ENCODE measurements at regions not wholly inside any gene's neighbourhood (a gene's known extent, or its start where the extent isn't known, plus 50 kb on each side); places are given as distances from the start of the nearest gene placed in this dataset.

- H3K4me1 Mint-ChIP-seq = no peaks in the 10 kb centered on the region
- H3K36me3 Mint-ChIP-seq = no peaks in the 10 kb centered on the region
- ATAC-seq (ENCODE audit: low read depth) (no peak), DNase-seq (no peak)
- no peaks in the 10 kb centered on the region for H3K27me3 Mint-ChIP-seq
- peaks cover 2% of the 10 kb centered on the region for H3K9me3 Mint-ChIP-seq
- POLR2A ChIA-PET = no interaction called here
- H3K27ac Mint-ChIP-seq = no peak overlapping the region
- no peak overlapping the region for H3K4me3 Mint-ChIP-seq
Observed at GRCh38 chr12:17695495-17695894, 394.5 kb downstream of the RERGL start.

GRCh38 chr12:17691369-17691768 lies 398.6 kb downstream of the RERGL start:
- H3K36me3 Mint-ChIP-seq = no peaks in the 10 kb centered on the region
- H3K4me3 Mint-ChIP-seq = no peak overlapping the region
- peaks cover 5% of the 10 kb centered on the region for H3K9me3 Mint-ChIP-seq
- no peaks in the 10 kb centered on the region for H3K4me1 Mint-ChIP-seq
- H3K27me3 Mint-ChIP-seq = no peaks in the 10 kb centered on the region
- H3K27ac Mint-ChIP-seq = no peak overlapping the region
- DNase-seq (no peak), ATAC-seq (ENCODE audit: low read depth) (no peak)
- POLR2A ChIA-PET = no interaction called here

- no peak for ATAC-seq (ENCODE audit: low read depth)
- no peak overlapping the region for H3K4me3 Mint-ChIP-seq
Observed at GRCh38 chr12:17680220-17680619, 409.8 kb downstream of the RERGL start.

GRCh38 chr12:17666641-17667324 lies 423.2 kb downstream of the RERGL start:
- Mint-ChIP-seq H3K9me3 (peaks cover 5% of the 10 kb centered on the region), H3K27ac (no peak overlapping the region), H3K36me3 (no peaks in the 10 kb centered on the region), H3K27me3 (no peaks in the 10 kb centered on the region), H3K4me3 (no peak overlapping the region), H3K4me1 (no peaks in the 10 kb centered on the region)
- POLR2A ChIA-PET = no interaction called here
- ATAC-seq (ENCODE audit: low read depth) (no peak), DNase-seq (no peak)

More at GRCh38 chr12:17680220-17680619, 409.8 kb downstream of the RERGL start:
- POLR2A ChIA-PET = no interaction called here
- no peaks in the 10 kb centered on the region for H3K27me3 Mint-ChIP-seq
- DNase-seq = no peak
- H3K27ac Mint-ChIP-seq = no peak overlapping the region
- peaks cover 10% of the 10 kb centered on the region for H3K9me3 Mint-ChIP-seq
- H3K4me1 Mint-ChIP-seq = no peaks in the 10 kb centered on the region
- no peaks in the 10 kb centered on the region for H3K36me3 Mint-ChIP-seq

- no peaks in the 10 kb centered on the region for H3K4me1 Mint-ChIP-seq
- no peak for DNase-seq
- H3K27ac Mint-ChIP-seq = no peak overlapping the region
- POLR2A ChIA-PET = no interaction called here
- no peaks in the 10 kb centered on the region for H3K27me3 Mint-ChIP-seq
- no peaks in the 10 kb centered on the region for H3K36me3 Mint-ChIP-seq
- peaks cover 5% of the 10 kb centered on the region for H3K9me3 Mint-ChIP-seq
- no peak overlapping the region for H3K4me3 Mint-ChIP-seq
- ATAC-seq (ENCODE audit: low read depth) = no peak
Observed at GRCh38 chr12:17665839-17666238, 424.2 kb downstream of the RERGL start.

- Mint-ChIP-seq H3K36me3 (no peaks in the 10 kb centered on the region), H3K4me3 (no peak overlapping the region), H3K9me3 (peaks cover 5% of the 10 kb centered on the region), H3K27me3 (no peaks in the 10 kb centered on the region), H3K4me1 (no peaks in the 10 kb centered on the region), H3K27ac (no peak overlapping the region)
- DNase-seq (no peak), ATAC-seq (ENCODE audit: low read depth) (no peak)
- POLR2A ChIA-PET = no interaction called here
Observed at GRCh38 chr12:17661250-17661649, 428.7 kb downstream of the RERGL start.

- no peak overlapping the region for H3K27ac Mint-ChIP-seq
- ATAC-seq (ENCODE audit: low read depth) = no peak
- POLR2A ChIA-PET = no interaction called here
- DNase-seq = no peak
- H3K9me3 Mint-ChIP-seq = no peaks in the 10 kb centered on the region
- no peaks in the 10 kb centered on the region for H3K27me3 Mint-ChIP-seq
- H3K36me3 Mint-ChIP-seq = no peaks in the 10 kb centered on the region
- no peak overlapping the region for H3K4me3 Mint-ChIP-seq
- H3K4me1 Mint-ChIP-seq = no peaks in the 10 kb centered on the region
Observed at GRCh38 chr12:17652436-17652835, 437.6 kb downstream of the RERGL start.

GRCh38 chr12:17642340-17642650 lies 447.7 kb downstream of the RERGL start:
- Mint-ChIP-seq H3K9me3 (no peaks in the 10 kb centered on the region), H3K27ac (no peak overlapping the region), H3K36me3 (no peaks in the 10 kb centered on the region), H3K4me3 (no peak overlapping the region), H3K27me3 (no peaks in the 10 kb centered on the region), H3K4me1 (peaks cover 5% of the 10 kb centered on the region)
- DNase-seq (no peak), ATAC-seq (ENCODE audit: low read depth) (no peak)
- POLR2A ChIA-PET = no interaction called here

GRCh38 chr12:17640615-17641014 lies 449.4 kb downstream of the RERGL start:
- H3K4me3 Mint-ChIP-seq = no peak overlapping the region
- POLR2A ChIA-PET = no interaction called here
- DNase-seq = no peak
- no peaks in the 10 kb centered on the region for H3K36me3 Mint-ChIP-seq
- no peak for ATAC-seq (ENCODE audit: low read depth)
- H3K27me3 Mint-ChIP-seq = no peaks in the 10 kb centered on the region
- H3K9me3 Mint-ChIP-seq = no peaks in the 10 kb centered on the region
- no peak overlapping the region for H3K27ac Mint-ChIP-seq
- H3K4me1 Mint-ChIP-seq = peaks cover 5% of the 10 kb centered on the region

GRCh38 chr12:17618831-17619230 lies 471.2 kb downstream of the RERGL start:
- ATAC-seq (ENCODE audit: low read depth) (no peak), DNase-seq (no peak)
- Mint-ChIP-seq H3K27me3 (no peaks in the 10 kb centered on the region), H3K27ac (no peak overlapping the region), H3K9me3 (no peaks in the 10 kb centered on the region), H3K4me3 (no peak overlapping the region), H3K4me1 (no peaks in the 10 kb centered on the region), H3K36me3 (no peaks in the 10 kb centered on the region)
- POLR2A ChIA-PET = no interaction called here

- DNase-seq = no peak
- no peak for ATAC-seq (ENCODE audit: low read depth)
- H3K36me3 Mint-ChIP-seq = no peaks in the 10 kb centered on the region
- POLR2A ChIA-PET = no interaction called here
- H3K27me3 Mint-ChIP-seq = no peaks in the 10 kb centered on the region
- H3K4me1 Mint-ChIP-seq = no peaks in the 10 kb centered on the region
- no peak overlapping the region for H3K4me3 Mint-ChIP-seq
- H3K27ac Mint-ChIP-seq = no peak overlapping the region
- H3K9me3 Mint-ChIP-seq = peaks cover 3% of the 10 kb centered on the region
Observed at GRCh38 chr12:17609701-17610100, 480.3 kb downstream of the RERGL start.

GRCh38 chr12:17609153-17609552 lies 480.8 kb downstream of the RERGL start:
- no peaks in the 10 kb centered on the region for H3K36me3 Mint-ChIP-seq
- DNase-seq (no peak), ATAC-seq (ENCODE audit: low read depth) (no peak)
- no peak overlapping the region for H3K4me3 Mint-ChIP-seq
- POLR2A ChIA-PET = no interaction called here
- no peak overlapping the region for H3K27ac Mint-ChIP-seq
- peaks cover 3% of the 10 kb centered on the region for H3K9me3 Mint-ChIP-seq
- H3K27me3 Mint-ChIP-seq = no peaks in the 10 kb centered on the region
- H3K4me1 Mint-ChIP-seq = no peaks in the 10 kb centered on the region

GRCh38 chr12:17595111-17595510 lies 494.9 kb downstream of the RERGL start:
- Mint-ChIP-seq H3K4me1 (no peaks in the 10 kb centered on the region), H3K4me3 (no peak overlapping the region), H3K27ac (no peak overlapping the region), H3K9me3 (no peaks in the 10 kb centered on the region), H3K27me3 (no peaks in the 10 kb centered on the region), H3K36me3 (no peaks in the 10 kb centered on the region)
- no peak for DNase-seq
- no peak for ATAC-seq (ENCODE audit: low read depth)
- POLR2A ChIA-PET = no interaction called here

- H3K4me3 Mint-ChIP-seq = no peak overlapping the region
- H3K36me3 Mint-ChIP-seq = no peaks in the 10 kb centered on the region
- no peak overlapping the region for H3K27ac Mint-ChIP-seq
- H3K4me1 Mint-ChIP-seq = no peaks in the 10 kb centered on the region
- POLR2A ChIA-PET = no interaction called here
- no peaks in the 10 kb centered on the region for H3K9me3 Mint-ChIP-seq
- ATAC-seq (ENCODE audit: low read depth) (no peak), DNase-seq (no peak)
- H3K27me3 Mint-ChIP-seq = no peaks in the 10 kb centered on the region
Observed at GRCh38 chr12:17593715-17594406, 496.1 kb downstream of the RERGL start.
